ENCODE measurements at regions not wholly inside any gene's neighbourhood (a gene's known extent, or its start where the extent isn't known, plus 50 kb on each side); places are given as distances from the start of the nearest gene placed in this dataset.
"Not testable (repeated sequence)": the region's sequence is repeated elsewhere in the genome, so short reads cannot be mapped to it uniquely, and the experiment has no call there.

- POLR2A ChIA-PET = no interaction called here
- ATAC-seq (no peak), DNase-seq (no peak)
- Mint-ChIP-seq H3K9me3 (peaks cover 0 to 21% (median 9%) of the 10 kb centered on the region in 9 donors), H3K27ac (no peak overlapping the region), H3K4me3 (no peak overlapping the region), H3K4me1 (no peaks in the 10 kb centered on the region), H3K27me3 (no peaks in the 10 kb centered on the region), H3K36me3 (no peaks in the 10 kb centered on the region)
These were observed 364.2 kb upstream of the CNTN3 start for GRCh38 chr3:74978684-74979083.

GRCh38 chr3:74985028-74985904, 370.8 kb upstream of the CNTN3 start:
- H3K4me1 Mint-ChIP-seq, H3K4me3 Mint-ChIP-seq, H3K27me3 Mint-ChIP-seq, H3K27ac Mint-ChIP-seq, H3K36me3 Mint-ChIP-seq, ATAC-seq, DNase-seq, POLR2A ChIA-PET: not testable (repeated sequence)
- H3K9me3 Mint-ChIP-seq = peaks cover 0 to 26% (median 8%) of the 10 kb centered on the region in 9 donors

DNA sequence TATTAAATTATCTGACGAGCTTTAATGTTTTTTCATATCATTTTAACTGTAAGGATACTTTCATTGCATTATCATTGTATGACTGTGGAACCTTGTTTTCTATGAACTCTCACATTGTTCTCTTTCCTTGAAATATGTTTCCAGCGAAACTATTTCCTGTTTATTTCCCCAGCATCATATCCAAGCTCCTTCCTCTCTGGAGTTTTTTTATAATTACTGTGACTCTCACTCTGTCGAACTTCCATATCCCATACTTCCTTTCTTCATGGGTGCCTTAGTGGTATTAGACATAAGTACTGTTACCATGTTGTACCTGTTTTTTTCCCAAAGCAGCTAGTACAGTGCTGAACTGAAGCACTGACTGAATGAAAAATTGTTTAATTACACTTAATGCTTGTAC, 373.6 kb upstream of the CNTN3 start:
- no peak overlapping the region for H3K27ac Mint-ChIP-seq
- POLR2A ChIA-PET = no interaction called here
- no peaks in the 10 kb centered on the region for H3K4me1 Mint-ChIP-seq
- H3K4me3 Mint-ChIP-seq = no peak overlapping the region
- H3K36me3 Mint-ChIP-seq = no peaks in the 10 kb centered on the region
- ATAC-seq (no peak), DNase-seq (no peak)
- no peaks in the 10 kb centered on the region for H3K27me3 Mint-ChIP-seq
- peaks cover 0 to 21% (median 8%) of the 10 kb centered on the region in 9 donors for H3K9me3 Mint-ChIP-seq

- no peak for ATAC-seq
These were observed 378.4 kb upstream of the CNTN3 start for GRCh38 chr3:74992898-74993297.

GRCh38 chr3:75001330-75001729, 386.9 kb upstream of the CNTN3 start:
- Mint-ChIP-seq H3K27me3 (no peaks in the 10 kb centered on the region), H3K4me1 (no peaks in the 10 kb centered on the region), H3K9me3 (peaks cover 0 to 11% (median 2%) of the 10 kb centered on the region in 9 donors), H3K36me3 (no peaks in the 10 kb centered on the region), H3K4me3 (no peak overlapping the region), H3K27ac (no peak overlapping the region)
- POLR2A ChIA-PET = no interaction called here
- no peak for DNase-seq
- ATAC-seq = no peak

More at GRCh38 chr3:74992898-74993297, 378.4 kb upstream of the CNTN3 start:
- Mint-ChIP-seq H3K4me3 (no peak overlapping the region), H3K9me3 (peaks cover 0 to 20% (median 6%) of the 10 kb centered on the region in 9 donors), H3K27me3 (no peaks in the 10 kb centered on the region), H3K36me3 (no peaks in the 10 kb centered on the region), H3K27ac (no peak overlapping the region), H3K4me1 (no peaks in the 10 kb centered on the region)
- DNase-seq = no peak
- POLR2A ChIA-PET = no interaction called here

DNA sequence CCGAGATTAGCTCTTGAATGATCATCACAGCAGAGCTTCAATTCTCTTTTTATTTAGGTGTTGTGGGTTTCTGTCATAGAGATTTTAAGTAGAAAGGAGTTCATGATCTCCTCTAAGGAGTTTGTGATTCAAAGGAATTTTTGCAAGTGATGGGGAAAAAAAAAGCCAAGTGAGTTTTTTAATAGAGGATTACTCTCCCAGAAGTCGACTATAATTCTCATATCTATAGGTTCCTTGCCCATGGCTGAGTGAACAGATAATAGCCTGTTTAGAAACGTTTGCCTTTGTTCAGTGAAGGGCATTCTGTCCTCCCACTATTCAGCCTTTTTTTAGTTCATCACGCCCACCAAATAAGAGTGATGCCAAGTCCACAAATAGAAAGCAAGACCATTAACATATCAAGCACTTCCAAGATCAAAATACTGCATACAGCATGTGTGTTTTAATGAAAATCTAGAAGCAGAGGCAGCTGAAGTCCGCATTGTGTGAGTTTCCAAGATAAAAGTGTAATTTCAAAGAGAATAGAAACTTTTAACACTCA, 398.4 kb upstream of the CNTN3 start:
- H3K4me3 Mint-ChIP-seq = no peak overlapping the region
- peaks cover 0 to 5% (median 0%) of the 10 kb centered on the region in 5 donors for H3K27me3 Mint-ChIP-seq
- no peak for ATAC-seq
- H3K9me3 Mint-ChIP-seq = peaks cover 0 to 33% (median 7%) of the 10 kb centered on the region in 9 donors
- no peak overlapping the region for H3K27ac Mint-ChIP-seq
- no peak for DNase-seq
- no peaks in the 10 kb centered on the region for H3K36me3 Mint-ChIP-seq
- POLR2A ChIA-PET = no interaction called here
- no peaks in the 10 kb centered on the region for H3K4me1 Mint-ChIP-seq

- POLR2A ChIA-PET = no interaction called here
- peaks cover 0 to 5% (median 0%) of the 10 kb centered on the region in 5 donors for H3K27me3 Mint-ChIP-seq
- ATAC-seq = no peak
- H3K4me1 Mint-ChIP-seq = no peaks in the 10 kb centered on the region
- no peak for DNase-seq
- H3K27ac Mint-ChIP-seq = no peak overlapping the region
- H3K36me3 Mint-ChIP-seq = no peaks in the 10 kb centered on the region
- H3K9me3 Mint-ChIP-seq = peaks cover 0 to 32% (median 8%) of the 10 kb centered on the region in 9 donors
- no peak overlapping the region for H3K4me3 Mint-ChIP-seq
These were observed 399.5 kb upstream of the CNTN3 start for GRCh38 chr3:75014008-75014407.

DNA sequence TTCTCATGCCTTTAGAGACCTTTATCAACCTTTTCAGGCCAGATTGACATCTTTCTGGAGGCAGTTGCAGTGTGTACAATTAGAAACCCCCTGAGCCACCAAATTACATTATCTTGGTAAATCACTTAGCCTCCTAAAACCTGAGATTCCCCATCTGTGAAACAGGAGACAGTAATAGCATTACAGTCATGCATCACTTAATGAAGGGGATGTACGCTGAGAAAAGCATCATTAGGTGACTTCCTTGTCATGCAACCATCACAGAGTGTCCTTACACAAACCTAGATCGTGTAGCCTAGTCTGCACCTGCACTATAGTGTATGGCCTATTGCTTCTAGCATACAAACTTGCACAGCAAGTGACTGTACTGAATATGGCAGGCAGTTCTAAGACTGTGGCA, 400.8 kb upstream of the CNTN3 start:
- no peaks in the 10 kb centered on the region for H3K4me1 Mint-ChIP-seq
- ATAC-seq (no peak), DNase-seq (no peak)
- H3K4me3 Mint-ChIP-seq = no peak overlapping the region
- peaks cover 0 to 28% (median 5%) of the 10 kb centered on the region in 9 donors for H3K9me3 Mint-ChIP-seq
- H3K27ac Mint-ChIP-seq = no peak overlapping the region
- POLR2A ChIA-PET = no interaction called here
- H3K36me3 Mint-ChIP-seq = no peaks in the 10 kb centered on the region
- H3K27me3 Mint-ChIP-seq = peaks cover 0 to under 1% (median 0%) of the 10 kb centered on the region in 5 donors

DNA sequence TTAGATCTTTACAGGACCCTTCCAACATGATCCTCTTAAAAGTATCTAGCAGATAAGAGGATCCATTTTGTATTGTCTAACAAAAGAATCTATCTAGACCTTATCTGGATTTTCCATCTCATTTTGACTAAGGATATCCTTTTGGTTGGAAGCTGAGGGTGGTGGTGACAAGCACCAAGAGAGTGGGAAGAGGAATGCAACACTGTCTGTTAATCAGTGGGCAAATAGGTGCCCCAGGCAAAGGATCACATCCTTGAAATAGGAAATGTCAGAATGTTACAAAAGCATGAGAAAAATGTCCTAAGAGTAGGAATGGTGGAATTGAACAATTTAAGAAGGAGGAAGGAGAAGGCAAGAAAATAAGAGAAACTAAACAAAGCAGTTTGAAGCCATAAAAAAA, 420.7 kb upstream of the CNTN3 start:
- Mint-ChIP-seq H3K36me3 (no peaks in the 10 kb centered on the region), H3K4me1 (no peaks in the 10 kb centered on the region), H3K27me3 (no peaks in the 10 kb centered on the region), H3K27ac (no peak overlapping the region), H3K4me3 (no peak overlapping the region), H3K9me3 (peaks cover 0 to 38% (median 6%) of the 10 kb centered on the region in 9 donors)
- no peak for ATAC-seq
- no peak for DNase-seq
- POLR2A ChIA-PET = no interaction called here

GRCh38 chr3:75042941-75043340, 428.5 kb upstream of the CNTN3 start:
- no peak for DNase-seq
- POLR2A ChIA-PET = no interaction called here
- ATAC-seq = no peak
- no peak overlapping the region for H3K27ac Mint-ChIP-seq
- H3K9me3 Mint-ChIP-seq = peaks cover 5 to 38% (median 28%) of the 10 kb centered on the region in 9 donors
- peaks cover 0 to 5% (median 0%) of the 10 kb centered on the region in 3 donors for H3K36me3 Mint-ChIP-seq
- no peaks in the 10 kb centered on the region for H3K27me3 Mint-ChIP-seq
- no peaks in the 10 kb centered on the region for H3K4me1 Mint-ChIP-seq
- no peak overlapping the region for H3K4me3 Mint-ChIP-seq

GRCh38 chr3:75048650-75049049, 434.2 kb upstream of the CNTN3 start:
- H3K9me3 Mint-ChIP-seq = peaks cover 0 to 14% (median 4%) of the 10 kb centered on the region in 9 donors
- no peak for DNase-seq
- no peaks in the 10 kb centered on the region for H3K27me3 Mint-ChIP-seq
- ATAC-seq = no peak
- H3K36me3 Mint-ChIP-seq = peaks cover 0 to 5% (median 0%) of the 10 kb centered on the region in 3 donors
- H3K4me3 Mint-ChIP-seq = no peak overlapping the region
- H3K4me1 Mint-ChIP-seq = no peaks in the 10 kb centered on the region
- H3K27ac Mint-ChIP-seq = no peak overlapping the region
- POLR2A ChIA-PET = no interaction called here

- H3K4me1 Mint-ChIP-seq = no peaks in the 10 kb centered on the region
- POLR2A ChIA-PET = no interaction called here
- H3K9me3 Mint-ChIP-seq = peaks cover 0 to 14% (median 4%) of the 10 kb centered on the region in 9 donors
- ATAC-seq (no peak), DNase-seq (no peak)
- no peak overlapping the region for H3K4me3 Mint-ChIP-seq
- H3K27ac Mint-ChIP-seq = no peak overlapping the region
- no peaks in the 10 kb centered on the region for H3K27me3 Mint-ChIP-seq
- peaks cover 0 to 4% (median 0%) of the 10 kb centered on the region in 3 donors for H3K36me3 Mint-ChIP-seq
These were observed 435.1 kb upstream of the CNTN3 start for GRCh38 chr3:75049533-75049932.

GRCh38 chr3:75059120-75059519, 444.7 kb upstream of the CNTN3 start:
- Mint-ChIP-seq H3K9me3 (peaks cover 0 to 43% (median 10%) of the 10 kb centered on the region in 9 donors), H3K27ac (no peak overlapping the region), H3K4me1 (no peaks in the 10 kb centered on the region), H3K36me3 (no peaks in the 10 kb centered on the region), H3K27me3 (no peaks in the 10 kb centered on the region), H3K4me3 (no peak overlapping the region)
- POLR2A ChIA-PET = no interaction called here
- ATAC-seq = no peak
- DNase-seq = no peak
